AG09309 (cell line): ENCODE measurements at regions not wholly inside any gene's neighbourhood (a gene's known extent, or its start where the extent isn't known, plus 50 kb on each side); places are given as distances from the start of the nearest gene placed in this dataset.

Source experiments
- DNase-seq: peaks from one replicate; pipeline ENCODE4 v3.0.0-alpha.2; 2010; ENCODE audit warnings: low read depth
- H3K4me3 ChIP-seq: 2 replicates; pipeline ENCODE4 v1.5.1; 2011; ENCODE audit warnings: mild to moderate bottlenecking, low read depth, low read length, moderate library complexity; ENCODE audit not compliant: control insufficient read depth
- TF ChIP-seq, protein P1 (sequence below): IDR thresholded peaks from 2 replicates; pipeline ENCODE4 v1.5.1; 2011; ENCODE audit warnings: mild to moderate bottlenecking, low read depth, low read length, inconsistent platforms; ENCODE audit not compliant: insufficient read depth, control insufficient read depth; ENCODE audit errors: missing control alignments

GRCh38 chr4:59979061-59979460 lies 1221.1 kb upstream of the ADGRL3 start:
- no peak for DNase-seq
- TF ChIP-seq, protein P1, sequence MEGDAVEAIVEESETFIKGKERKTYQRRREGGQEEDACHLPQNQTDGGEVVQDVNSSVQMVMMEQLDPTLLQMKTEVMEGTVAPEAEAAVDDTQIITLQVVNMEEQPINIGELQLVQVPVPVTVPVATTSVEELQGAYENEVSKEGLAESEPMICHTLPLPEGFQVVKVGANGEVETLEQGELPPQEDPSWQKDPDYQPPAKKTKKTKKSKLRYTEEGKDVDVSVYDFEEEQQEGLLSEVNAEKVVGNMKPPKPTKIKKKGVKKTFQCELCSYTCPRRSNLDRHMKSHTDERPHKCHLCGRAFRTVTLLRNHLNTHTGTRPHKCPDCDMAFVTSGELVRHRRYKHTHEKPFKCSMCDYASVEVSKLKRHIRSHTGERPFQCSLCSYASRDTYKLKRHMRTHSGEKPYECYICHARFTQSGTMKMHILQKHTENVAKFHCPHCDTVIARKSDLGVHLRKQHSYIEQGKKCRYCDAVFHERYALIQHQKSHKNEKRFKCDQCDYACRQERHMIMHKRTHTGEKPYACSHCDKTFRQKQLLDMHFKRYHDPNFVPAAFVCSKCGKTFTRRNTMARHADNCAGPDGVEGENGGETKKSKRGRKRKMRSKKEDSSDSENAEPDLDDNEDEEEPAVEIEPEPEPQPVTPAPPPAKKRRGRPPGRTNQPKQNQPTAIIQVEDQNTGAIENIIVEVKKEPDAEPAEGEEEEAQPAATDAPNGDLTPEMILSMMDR = no peak
- H3K4me3 ChIP-seq = no peak overlapping the region

- no peak overlapping the region for H3K4me3 ChIP-seq
- TF ChIP-seq, protein P1 = no peak
- DNase-seq = no peak
Measured at GRCh38 chr4:59983852-59984251, 1216.3 kb upstream of the ADGRL3 start.

- DNase-seq = no peak
- TF ChIP-seq, protein P1 = no peak
- no peak overlapping the region for H3K4me3 ChIP-seq
Measured at GRCh38 chr4:59987289-59987688, 1212.8 kb upstream of the ADGRL3 start.

- H3K4me3 ChIP-seq = no peak overlapping the region
- TF ChIP-seq, protein P1 = no peak
- no peak for DNase-seq
Measured at GRCh38 chr4:59994118-59994517, 1206.0 kb upstream of the ADGRL3 start.

- no peak overlapping the region for H3K4me3 ChIP-seq
- TF ChIP-seq, protein P1 = no peak
- DNase-seq = no peak
Measured at GRCh38 chr4:60002603-60003337, 1197.4 kb upstream of the ADGRL3 start.

- H3K4me3 ChIP-seq = no peak overlapping the region
- TF ChIP-seq, protein P1 = no peak
- no peak for DNase-seq
Measured at GRCh38 chr4:60013464-60014184, 1186.5 kb upstream of the ADGRL3 start.
